Mucosa of descending colon (tissue), 3 donors: ENCODE measurements at regions not wholly inside any gene's neighbourhood (a gene's known extent, or its start where the extent isn't known, plus 50 kb on each side); places are given as distances from the start of the nearest gene placed in this dataset.
"Not testable (repeated sequence)": the region's sequence is repeated elsewhere in the genome, so short reads cannot be mapped to it uniquely, and the experiment has no call there.

ENCODE experiments used
- ATAC-seq: fragments of 200-7000 bp; cut with Tn5 transposase; one replicate; pipeline ENCODE4 v1.9.1; 2020; ENCODE audit warnings: mild to moderate bottlenecking, moderate library complexity
- DNase-seq, 3 donors: peaks; one replicate each; pipeline ENCODE4 v3.0.0-alpha.2; 2020
- H3K36me3 ChIP-seq: fragments of 200-600 bp; one replicate; pipeline ENCODE4 v1.8.0; 2021; ENCODE audit warnings: low read depth, mild to moderate bottlenecking
- H3K4me1 ChIP-seq: fragments of 200-600 bp; one replicate; pipeline ENCODE4 v1.8.0; 2021; ENCODE audit warnings: low read depth, mild to moderate bottlenecking
- H3K4me3 ChIP-seq: fragments of 200-600 bp; one replicate; pipeline ENCODE4 v1.8.0; 2021; ENCODE audit warnings: mild to moderate bottlenecking
- H3K9me3 ChIP-seq: fragments of 200-600 bp; one replicate; pipeline ENCODE4 v1.8.0; 2021; ENCODE audit warnings: mild to moderate bottlenecking
- CTCF ChIP-seq: fragments of 200-600 bp; IDR thresholded peaks from one replicate; pipeline ENCODE4 v1.8.0; 2022; ENCODE audit warnings: antibody characterized with exemption, mild to moderate bottlenecking
- intact Hi-C, 2 donors: fragments of 100-400 bp; cut with DNase I in 1 of 2; cut with micrococcal nuclease in 1 of 2; formaldehyde crosslinking; loops; one replicate each; pipeline versions ENCODE4 v1.11.0 to v1.11.1; 2022; cut with DNase I, micrococcal nuclease
- donor health status: DM: no; HTN: no; CAD: no; lungs with moderate emphysema.
- donor health status: DM: no; HTN: no; CAD: no.
- donor health status: DM: no; HTN: yes; CAD: no.

GRCh38 chr13:73167028-73167820 lies 108.4 kb downstream of the KLF5 start:
- intact Hi-C loops, result no loop called here
- Histone ChIP-seq H3K36me3 (no peaks in the 10 kb centered on the region), H3K9me3 (no peaks in the 10 kb centered on the region), H3K4me1 (peaks cover 23% of the 10 kb centered on the region), H3K4me3 (no peak overlapping the region)
- no peak for DNase-seq
- ATAC-seq, result no peak
- no peak for TF ChIP-seq CTCF

DNA sequence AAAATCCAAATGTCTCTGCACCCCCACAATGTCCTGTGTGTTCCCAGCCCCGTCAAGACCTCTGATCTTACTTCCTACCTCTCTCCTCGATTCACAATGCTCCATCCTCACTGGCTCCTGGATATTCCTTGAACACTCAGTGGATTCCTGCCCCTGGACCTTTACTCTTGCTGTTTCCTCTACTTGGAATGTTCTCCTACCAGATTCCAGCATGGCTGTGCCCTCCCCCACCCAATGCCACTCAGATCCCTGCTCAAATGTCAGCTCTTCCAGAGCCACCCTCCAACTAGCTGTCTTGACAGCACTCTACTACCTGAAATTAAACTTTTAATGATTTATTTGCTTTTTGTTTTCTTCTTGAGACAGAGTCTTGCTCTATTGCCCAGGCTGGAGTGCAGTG lies 107.4 kb downstream of the KLF5 start:
- no peaks in the 10 kb centered on the region for H3K36me3 ChIP-seq
- no peak for ATAC-seq
- intact Hi-C loops, result no loop called here
- no peak for DNase-seq
- H3K4me1 ChIP-seq, result peaks cover 16% of the 10 kb centered on the region
- no peaks in the 10 kb centered on the region for H3K9me3 ChIP-seq
- TF ChIP-seq CTCF, result no peak
- H3K4me3 ChIP-seq, result no peak overlapping the region

GRCh38 chr13:73162912-73163911 lies 104.4 kb downstream of the KLF5 start:
- DNase-seq, result no peak
- no peak overlapping the region for H3K4me3 ChIP-seq

GRCh38 chr13:73160371-73161031 lies 101.7 kb downstream of the KLF5 start:
- H3K9me3 ChIP-seq, DNase-seq, intact Hi-C loops, H3K4me3 ChIP-seq, ATAC-seq, H3K36me3 ChIP-seq, H3K4me1 ChIP-seq: not testable (repeated sequence)

More at GRCh38 chr13:73162912-73163911, 104.4 kb downstream of the KLF5 start:
- no peak for TF ChIP-seq CTCF
- peak; percentile 89 for ATAC-seq
- Histone ChIP-seq H3K36me3 (no peaks in the 10 kb centered on the region), H3K4me1 (peaks cover 1% of the 10 kb centered on the region), H3K9me3 (no peaks in the 10 kb centered on the region)
- intact Hi-C loops, result no loop called here

DNA sequence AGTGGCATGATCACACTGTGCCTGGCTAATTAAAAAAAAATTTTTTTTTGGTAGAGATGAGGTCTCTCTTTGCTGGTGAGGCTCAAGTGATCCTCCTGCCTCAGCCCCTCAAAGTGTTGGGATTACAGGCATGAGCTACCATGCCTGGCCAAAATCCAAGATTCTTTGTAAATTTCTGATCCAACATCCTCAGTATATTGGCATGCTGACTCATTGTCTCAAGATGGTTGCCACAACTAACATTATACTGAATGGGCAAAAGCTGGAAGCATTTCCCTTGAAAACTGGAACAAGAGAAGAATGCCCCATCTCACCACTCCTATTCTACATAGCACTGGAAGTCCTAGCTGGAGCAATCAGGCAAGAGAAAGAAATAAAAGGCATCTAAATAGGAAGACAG lies 100.0 kb downstream of the KLF5 start:
- no peaks in the 10 kb centered on the region for H3K9me3 ChIP-seq
- no peaks in the 10 kb centered on the region for H3K36me3 ChIP-seq
- H3K4me3 ChIP-seq, result no peak overlapping the region
- intact Hi-C loops, result no loop called here
- ATAC-seq, result no peak
- no peak for TF ChIP-seq CTCF
- DNase-seq, result no peak
- no peaks in the 10 kb centered on the region for H3K4me1 ChIP-seq
